ENCODE measurements at regions not wholly inside any gene's neighbourhood (a gene's known extent, or its start where the extent isn't known, plus 50 kb on each side); places are given as distances from the start of the nearest gene placed in this dataset.
"Not testable (repeated sequence)": the region's sequence is repeated elsewhere in the genome, so short reads cannot be mapped to it uniquely, and the experiment has no call there.

DNA sequence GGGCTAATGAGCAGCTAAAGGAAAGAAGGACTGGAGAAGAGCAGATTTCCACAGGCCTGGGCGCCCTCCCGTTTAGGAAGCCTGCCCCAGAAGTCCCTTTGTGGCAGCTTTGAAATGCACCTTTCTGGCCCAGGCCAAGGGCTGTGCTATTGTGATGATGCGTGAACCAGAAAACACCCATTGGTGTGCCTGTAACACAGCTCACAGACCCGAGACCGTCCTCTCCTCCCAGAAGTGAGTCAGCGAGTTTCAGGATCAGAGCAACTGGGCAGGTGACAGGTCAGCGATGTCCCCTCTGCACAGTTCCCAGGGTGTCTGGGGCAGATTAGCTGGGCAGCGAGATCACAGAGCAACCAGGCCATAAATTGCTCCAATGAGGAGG, 71.9 kb upstream of the SULF2 start:
- Histone ChIP-seq H3K27ac (ENCODE audit: low read depth, low read length) (peak overlapping the region; percentile 41), H3K9ac (ENCODE audit: low read depth in 1 of 3, low read length in 3 of 3) (peak overlapping the region in 1 of 3 donors; percentile 33)

DNA sequence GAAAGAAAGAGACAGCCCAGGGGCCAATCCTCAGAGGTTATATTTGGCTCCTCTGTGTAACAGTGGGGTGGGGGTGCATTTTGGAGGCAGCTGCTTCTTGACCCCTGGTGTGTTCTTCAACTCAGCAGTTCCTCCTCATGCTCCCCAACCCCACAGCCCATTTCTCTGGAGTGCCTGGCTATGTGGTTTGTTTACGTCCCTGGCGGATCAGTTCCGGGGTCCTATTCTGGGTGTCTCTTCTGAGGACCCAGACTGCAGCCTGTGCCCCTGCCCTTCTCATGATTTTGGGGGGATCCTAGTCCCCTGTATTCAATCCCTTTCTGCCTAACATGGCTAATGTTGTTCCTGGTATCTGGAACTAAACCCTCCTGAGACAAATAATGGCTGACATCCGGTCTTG, 70.5 kb upstream of the SULF2 start:
- Histone ChIP-seq H3K4me1 (ENCODE audit: control insufficient read depth in 3 of 3, insufficient read depth in 3 of 3, low read length in 3 of 3) (peaks cover 5 to 7% (median 7%) of the 10 kb centered on the region in 3 donors), H3K9ac (ENCODE audit: low read depth in 1 of 3, low read length in 3 of 3) (no peak overlapping the region), H3K27ac (ENCODE audit: low read depth, low read length) (no peak overlapping the region), H3K36me3 (ENCODE audit: control insufficient read depth in 3 of 3, insufficient read depth in 3 of 3, low read length in 3 of 3) (no peaks in the 10 kb centered on the region), H3K27me3 (ENCODE audit: control insufficient read depth in 3 of 3, insufficient read depth in 3 of 3, low read length in 3 of 3) (peaks cover 3 to 13% (median 5%) of the 10 kb centered on the region in 3 donors), H3K4me3 (ENCODE audit: low read length in 3 of 3) (no peak overlapping the region), H3K9me3 (ENCODE audit: control insufficient read depth in 3 of 3, low read length in 3 of 3) (no peaks in the 10 kb centered on the region)

More for the DNA sequence above, 71.9 kb upstream of the SULF2 start:
- H3K9me3 ChIP-seq (ENCODE audit: control insufficient read depth in 3 of 3, low read length in 3 of 3) = no peaks in the 10 kb centered on the region
- peaks cover 2 to 7% (median 3%) of the 10 kb centered on the region in 3 donors for H3K27me3 ChIP-seq (ENCODE audit: control insufficient read depth in 3 of 3, insufficient read depth in 3 of 3, low read length in 3 of 3)
- H3K4me1 ChIP-seq (ENCODE audit: control insufficient read depth in 3 of 3, insufficient read depth in 3 of 3, low read length in 3 of 3) = peaks cover 5 to 7% (median 7%) of the 10 kb centered on the region in 3 donors
- no peak overlapping the region for H3K4me3 ChIP-seq (ENCODE audit: low read length in 3 of 3)
- H3K36me3 ChIP-seq (ENCODE audit: control insufficient read depth in 3 of 3, insufficient read depth in 3 of 3, low read length in 3 of 3) = no peaks in the 10 kb centered on the region

DNA sequence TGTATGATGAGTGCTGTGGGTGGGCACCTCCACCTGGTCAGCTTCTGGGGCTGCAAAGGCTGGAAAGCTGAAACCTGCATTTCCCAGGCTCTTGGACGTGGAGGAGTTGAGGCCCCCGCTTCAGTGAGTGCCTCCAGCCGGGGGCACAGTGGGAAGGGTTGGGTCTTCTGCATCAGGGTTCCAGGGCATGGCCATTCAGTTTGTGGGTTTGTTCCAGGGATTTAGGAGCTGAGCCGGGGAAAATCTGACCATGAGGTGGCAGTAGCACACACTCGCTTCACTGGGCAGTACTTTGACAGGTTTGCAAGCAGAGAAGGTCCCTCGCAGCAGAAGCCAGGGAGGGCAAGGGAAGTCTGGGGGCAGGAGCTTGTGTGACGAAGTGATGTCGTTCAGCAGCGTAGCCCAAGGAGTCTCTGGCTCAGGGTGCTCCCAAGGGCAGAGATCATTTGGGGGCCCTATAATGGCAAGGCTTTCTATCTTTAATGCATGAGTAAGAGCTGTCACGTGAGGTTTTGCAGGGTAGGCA, 69.5 kb upstream of the SULF2 start:
- no peak overlapping the region for H3K27ac ChIP-seq (ENCODE audit: low read depth, low read length)
- no peaks in the 10 kb centered on the region for H3K36me3 ChIP-seq (ENCODE audit: control insufficient read depth in 3 of 3, insufficient read depth in 3 of 3, low read length in 3 of 3)
- no peaks in the 10 kb centered on the region for H3K9me3 ChIP-seq (ENCODE audit: control insufficient read depth in 3 of 3, low read length in 3 of 3)
- H3K27me3 ChIP-seq (ENCODE audit: control insufficient read depth in 3 of 3, insufficient read depth in 3 of 3, low read length in 3 of 3) = peaks cover 4 to 11% (median 6%) of the 10 kb centered on the region in 3 donors
- no peak overlapping the region for H3K4me3 ChIP-seq (ENCODE audit: low read length in 3 of 3)
- H3K9ac ChIP-seq (ENCODE audit: low read depth in 1 of 3, low read length in 3 of 3) = no peak overlapping the region
- H3K4me1 ChIP-seq (ENCODE audit: control insufficient read depth in 3 of 3, insufficient read depth in 3 of 3, low read length in 3 of 3) = peaks cover 5 to 7% (median 7%) of the 10 kb centered on the region in 3 donors

DNA sequence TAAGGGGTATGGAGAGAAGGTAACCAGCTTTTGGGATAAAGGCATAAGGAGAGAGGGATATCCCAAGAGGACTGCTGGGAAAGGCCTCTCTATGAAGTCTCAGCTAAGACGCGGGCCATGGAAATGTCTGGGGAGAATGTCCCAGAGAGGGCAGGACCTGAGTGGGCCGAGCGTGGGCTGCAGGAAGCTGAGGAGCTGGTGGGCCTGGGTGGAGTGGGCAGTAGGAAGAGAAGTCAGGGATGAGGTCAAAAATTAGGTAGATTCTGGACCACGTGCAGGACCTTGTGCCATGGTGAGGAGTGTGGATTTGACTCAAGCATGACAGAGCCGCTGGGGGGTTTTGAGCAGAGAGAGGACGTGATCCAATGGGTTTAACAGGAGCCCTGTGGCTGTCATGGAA, 66.5 kb upstream of the SULF2 start:
- no peaks in the 10 kb centered on the region for H3K9me3 ChIP-seq (ENCODE audit: control insufficient read depth in 3 of 3, low read length in 3 of 3)
- no peak overlapping the region for H3K27ac ChIP-seq (ENCODE audit: low read depth, low read length)
- no peak overlapping the region for H3K9ac ChIP-seq (ENCODE audit: low read depth in 1 of 3, low read length in 3 of 3)
- H3K36me3 ChIP-seq (ENCODE audit: control insufficient read depth in 3 of 3, insufficient read depth in 3 of 3, low read length in 3 of 3) = no peaks in the 10 kb centered on the region
- H3K4me3 ChIP-seq (ENCODE audit: low read length in 3 of 3) = no peak overlapping the region
- peaks cover 6 to 17% (median 14%) of the 10 kb centered on the region in 3 donors for H3K27me3 ChIP-seq (ENCODE audit: control insufficient read depth in 3 of 3, insufficient read depth in 3 of 3, low read length in 3 of 3)
- no peaks in the 10 kb centered on the region for H3K4me1 ChIP-seq (ENCODE audit: control insufficient read depth in 3 of 3, insufficient read depth in 3 of 3, low read length in 3 of 3)

DNA sequence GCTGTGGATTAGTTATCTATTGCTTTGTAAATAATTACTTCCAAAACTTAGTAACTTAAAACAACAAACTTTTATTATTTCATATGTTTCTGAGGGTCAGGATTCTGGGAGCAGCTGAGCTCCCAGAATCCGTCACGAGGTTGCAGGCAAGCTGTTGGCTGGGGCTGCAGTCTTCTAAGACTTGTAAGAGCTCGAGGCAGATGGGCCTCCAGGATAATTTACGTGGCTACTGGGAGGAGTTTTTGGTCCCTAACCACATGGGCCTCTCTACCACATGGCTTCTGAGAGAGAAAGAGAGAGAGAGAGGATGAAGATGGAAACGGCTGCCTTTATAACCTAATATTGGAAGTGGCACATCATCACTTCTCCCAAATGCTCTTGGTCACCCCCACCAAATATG, 64.9 kb upstream of the SULF2 start:
- peaks cover 6 to 23% (median 19%) of the 10 kb centered on the region in 3 donors for H3K27me3 ChIP-seq (ENCODE audit: control insufficient read depth in 3 of 3, insufficient read depth in 3 of 3, low read length in 3 of 3)

DNA sequence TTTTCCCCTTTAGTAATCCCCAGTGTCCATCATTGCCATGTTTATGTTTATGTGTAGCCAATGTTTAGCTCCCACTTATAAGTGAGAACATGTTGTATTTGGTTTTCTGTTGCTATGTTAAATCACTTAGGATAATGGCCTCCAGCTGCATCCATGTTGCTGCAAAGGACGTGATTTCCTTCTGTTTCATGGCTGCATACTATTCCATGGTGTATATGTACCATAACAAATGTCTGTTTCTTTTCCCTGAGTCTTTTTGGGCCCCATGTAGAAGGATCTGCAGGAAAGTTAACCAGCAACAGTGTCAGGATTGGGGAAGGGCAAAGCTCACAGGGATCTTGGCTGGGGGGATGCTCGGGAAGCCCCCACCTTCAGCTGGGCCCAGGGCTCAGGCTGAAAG, 64.3 kb upstream of the SULF2 start:
- Histone ChIP-seq H3K9ac (ENCODE audit: low read depth in 1 of 3, low read length in 3 of 3) (no peak overlapping the region), H3K4me3 (ENCODE audit: low read length in 3 of 3) (no peak overlapping the region), H3K9me3 (ENCODE audit: control insufficient read depth in 3 of 3, low read length in 3 of 3) (no peaks in the 10 kb centered on the region), H3K27ac (ENCODE audit: low read depth, low read length) (no peak overlapping the region), H3K36me3 (ENCODE audit: control insufficient read depth in 3 of 3, insufficient read depth in 3 of 3, low read length in 3 of 3) (no peaks in the 10 kb centered on the region), H3K4me1 (ENCODE audit: control insufficient read depth in 3 of 3, insufficient read depth in 3 of 3, low read length in 3 of 3) (no peaks in the 10 kb centered on the region), H3K27me3 (ENCODE audit: control insufficient read depth in 3 of 3, insufficient read depth in 3 of 3, low read length in 3 of 3) (peaks cover 3 to 20% (median 19%) of the 10 kb centered on the region in 3 donors)

More for the DNA sequence above, 64.9 kb upstream of the SULF2 start:
- Histone ChIP-seq H3K4me1 (ENCODE audit: control insufficient read depth in 3 of 3, insufficient read depth in 3 of 3, low read length in 3 of 3) (no peaks in the 10 kb centered on the region), H3K27ac (ENCODE audit: low read depth, low read length) (no peak overlapping the region), H3K4me3 (ENCODE audit: low read length in 3 of 3) (no peak overlapping the region), H3K9ac (ENCODE audit: low read depth in 1 of 3, low read length in 3 of 3) (no peak overlapping the region), H3K9me3 (ENCODE audit: control insufficient read depth in 3 of 3, low read length in 3 of 3) (no peaks in the 10 kb centered on the region), H3K36me3 (ENCODE audit: control insufficient read depth in 3 of 3, insufficient read depth in 3 of 3, low read length in 3 of 3) (no peaks in the 10 kb centered on the region)

DNA sequence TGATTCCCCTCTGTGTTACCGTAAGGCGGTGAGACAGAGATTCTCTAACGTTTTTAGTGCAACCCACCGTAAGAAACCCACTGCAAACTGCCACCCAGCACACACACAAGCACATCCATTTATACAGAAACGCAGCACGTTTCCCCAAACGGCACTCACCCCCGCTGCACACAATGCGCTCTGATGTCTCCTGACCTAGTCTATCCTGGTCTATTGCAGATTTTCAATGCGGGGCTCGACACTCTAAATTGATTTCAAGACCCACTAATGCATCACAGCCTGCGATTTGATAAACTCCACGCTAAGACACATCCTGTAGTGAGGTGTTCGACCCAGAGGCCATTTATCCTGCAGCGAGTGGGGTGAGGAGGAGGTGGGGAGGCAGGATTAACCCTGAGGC, 63.7 kb upstream of the SULF2 start:
- H3K27me3 ChIP-seq (ENCODE audit: control insufficient read depth in 3 of 3, insufficient read depth in 3 of 3, low read length in 3 of 3) = peaks cover 3 to 20% (median 19%) of the 10 kb centered on the region in 3 donors
- no peaks in the 10 kb centered on the region for H3K4me1 ChIP-seq (ENCODE audit: control insufficient read depth in 3 of 3, insufficient read depth in 3 of 3, low read length in 3 of 3)
- H3K9ac ChIP-seq (ENCODE audit: low read depth in 1 of 3, low read length in 3 of 3) = no peak overlapping the region
- no peak overlapping the region for H3K27ac ChIP-seq (ENCODE audit: low read depth, low read length)
- H3K36me3 ChIP-seq (ENCODE audit: control insufficient read depth in 3 of 3, insufficient read depth in 3 of 3, low read length in 3 of 3) = no peaks in the 10 kb centered on the region
- no peaks in the 10 kb centered on the region for H3K9me3 ChIP-seq (ENCODE audit: control insufficient read depth in 3 of 3, low read length in 3 of 3)
- no peak overlapping the region for H3K4me3 ChIP-seq (ENCODE audit: low read length in 3 of 3)

DNA sequence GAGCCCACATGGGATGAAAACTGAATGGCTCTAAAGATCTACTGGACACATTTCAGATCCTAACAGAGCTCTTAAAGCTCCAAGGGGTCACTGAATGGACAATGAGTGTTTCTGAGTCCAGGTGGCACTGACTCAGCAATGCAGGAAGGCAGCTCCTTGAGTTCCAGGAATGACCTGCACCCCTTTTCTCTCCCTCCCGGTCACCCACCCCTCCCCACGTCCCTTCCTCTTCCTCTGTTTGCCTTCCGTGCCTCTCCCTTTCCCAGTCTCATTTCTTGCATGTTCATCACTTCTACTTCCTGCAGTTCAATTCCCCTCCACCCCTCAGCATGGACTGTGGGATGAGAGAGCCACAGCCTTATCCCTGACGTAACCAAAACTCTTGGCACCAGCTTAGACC, 63.3 kb upstream of the SULF2 start:
- H3K36me3 ChIP-seq (ENCODE audit: control insufficient read depth in 3 of 3, insufficient read depth in 3 of 3, low read length in 3 of 3); H3K4me3 ChIP-seq (ENCODE audit: low read length in 3 of 3); H3K9me3 ChIP-seq (ENCODE audit: control insufficient read depth in 3 of 3, low read length in 3 of 3); H3K9ac ChIP-seq (ENCODE audit: low read depth in 1 of 3, low read length in 3 of 3); H3K27ac ChIP-seq (ENCODE audit: low read depth, low read length); H3K4me1 ChIP-seq (ENCODE audit: control insufficient read depth in 3 of 3, insufficient read depth in 3 of 3, low read length in 3 of 3): not testable (repeated sequence)
- H3K27me3 ChIP-seq (ENCODE audit: control insufficient read depth in 3 of 3, insufficient read depth in 3 of 3, low read length in 3 of 3) = peaks cover 3 to 20% (median 19%) of the 10 kb centered on the region in 3 donors

DNA sequence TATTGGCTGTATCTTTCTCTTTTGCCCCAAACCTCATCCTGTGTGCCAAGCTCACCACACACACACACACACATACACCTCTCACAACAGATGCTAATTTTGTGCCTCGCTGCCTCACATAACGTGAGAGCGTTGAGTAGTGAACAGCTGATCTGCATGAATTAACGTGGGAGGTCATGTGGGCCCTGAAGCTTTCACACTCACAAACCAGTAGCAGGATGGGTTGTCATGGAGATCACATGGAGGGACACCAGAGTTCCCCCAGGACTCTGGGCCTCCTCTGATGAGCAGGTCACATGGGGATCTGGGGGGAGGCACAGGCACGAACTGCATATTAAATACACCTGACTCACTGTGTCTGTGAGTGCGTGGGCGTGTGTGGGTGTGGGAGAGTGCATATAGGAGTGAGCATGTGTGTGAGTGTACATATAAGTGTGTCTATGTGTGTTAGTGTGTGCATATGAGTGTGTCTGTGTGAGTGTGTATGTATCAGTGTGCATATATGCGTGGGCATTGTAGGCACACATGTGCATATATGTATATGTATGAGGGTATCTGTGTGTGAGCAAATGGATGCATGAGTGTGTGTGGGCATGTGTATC, 62.7 kb upstream of the SULF2 start:
- no peak overlapping the region for H3K9ac ChIP-seq (ENCODE audit: low read depth in 1 of 3, low read length in 3 of 3)
- H3K4me3 ChIP-seq (ENCODE audit: low read length in 3 of 3) = no peak overlapping the region
- no peak overlapping the region for H3K27ac ChIP-seq (ENCODE audit: low read depth, low read length)
- H3K4me1 ChIP-seq (ENCODE audit: control insufficient read depth in 3 of 3, insufficient read depth in 3 of 3, low read length in 3 of 3) = no peaks in the 10 kb centered on the region
- H3K27me3 ChIP-seq (ENCODE audit: control insufficient read depth in 3 of 3, insufficient read depth in 3 of 3, low read length in 3 of 3) = peaks cover 3 to 25% (median 19%) of the 10 kb centered on the region in 3 donors
- no peaks in the 10 kb centered on the region for H3K36me3 ChIP-seq (ENCODE audit: control insufficient read depth in 3 of 3, insufficient read depth in 3 of 3, low read length in 3 of 3)
- H3K9me3 ChIP-seq (ENCODE audit: control insufficient read depth in 3 of 3, low read length in 3 of 3) = no peaks in the 10 kb centered on the region

DNA sequence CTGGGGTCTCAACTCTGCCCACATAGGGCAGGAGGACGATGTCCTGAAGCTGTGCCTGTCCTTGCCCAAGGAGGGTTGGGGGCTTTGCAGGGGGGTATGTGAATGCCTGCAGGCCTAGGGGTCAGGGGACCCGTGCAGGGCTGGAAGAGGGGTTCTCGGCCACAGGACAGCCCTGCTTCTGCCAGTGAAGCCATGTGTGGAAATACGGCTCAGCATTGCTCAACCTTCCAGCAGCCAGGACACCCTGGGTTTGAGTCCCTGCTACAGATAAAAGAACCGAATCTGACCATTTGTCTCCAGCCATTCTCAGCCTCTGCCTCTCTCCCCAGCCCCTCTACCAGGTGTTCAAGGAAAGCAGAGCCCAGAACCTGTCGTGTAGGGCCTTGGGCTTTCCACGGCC, 61.9 kb upstream of the SULF2 start:
- H3K27me3 ChIP-seq (ENCODE audit: control insufficient read depth in 3 of 3, insufficient read depth in 3 of 3, low read length in 3 of 3) = peaks cover 3 to 25% (median 19%) of the 10 kb centered on the region in 3 donors
- H3K9me3 ChIP-seq (ENCODE audit: control insufficient read depth in 3 of 3, low read length in 3 of 3); H3K4me3 ChIP-seq (ENCODE audit: low read length in 3 of 3); H3K36me3 ChIP-seq (ENCODE audit: control insufficient read depth in 3 of 3, insufficient read depth in 3 of 3, low read length in 3 of 3); H3K9ac ChIP-seq (ENCODE audit: low read depth in 1 of 3, low read length in 3 of 3); H3K27ac ChIP-seq (ENCODE audit: low read depth, low read length); H3K4me1 ChIP-seq (ENCODE audit: control insufficient read depth in 3 of 3, insufficient read depth in 3 of 3, low read length in 3 of 3): not testable (repeated sequence)
